HepG2 (cell line): ENCODE measurements at regions not wholly inside any gene's neighbourhood (a gene's known extent, or its start where the extent isn't known, plus 50 kb on each side); places are given as distances from the start of the nearest gene placed in this dataset.

ENCODE experiments used
- ATAC-seq: fragments of 200-7000 bp; cut with Tn5 transposase; 3 replicates; pipeline ENCODE4 v1.9.1; 2020; ENCODE audit warnings: mild to moderate bottlenecking, moderate library complexity
- BruUV-seq: library from RNA; stranded (reverse); fragments of 400-500 nt; replicated peaks from 2 replicates; lab custom pipeline; 2021; lab: Mats Ljungman, UMichigan
- CTCF ChIA-PET: fragments of 300-600 bp; formaldehyde crosslinking; extraction: SDS; loops from one replicate; lab custom pipeline; 2021; ENCODE audit warnings: low total read pairs, inconsistent platforms, low intra/inter-chr PET ratio; lab: Yijun Ruan, JAX
- POLR2A ChIA-PET: fragments of 350-600 bp; sonication (Branson Sonifier 250); formaldehyde crosslinking; loops from one replicate; lab custom pipeline; 2020; ENCODE audit warnings: antibody characterized with exemption, inconsistent platforms; lab: Yijun Ruan, JAX
- DNase-seq: peaks from one replicate; pipeline ENCODE4 v3.0.0-alpha.2; 2015; ENCODE audit warnings: low spot score
- FAIRE-seq: peaks from 3 replicates; lab custom pipeline; 2011; peaks lifted over from hg19 to GRCh38; lab: Jason Lieb, UNC
- H2AFZ ChIP-seq: one replicate; pipeline ENCODE4 v1.6.1; 2011; ENCODE audit warnings: low read length, inconsistent platforms
- H3K27ac ChIP-seq: fragments of 300-600 bp; 3 replicates; pipeline ENCODE4 v1.8.0; 2011; ENCODE audit warnings: mixed run types, mild to moderate bottlenecking, mixed read lengths, low read length, inconsistent platforms; ENCODE audit not compliant: insufficient read depth; ENCODE audit errors: extremely low read length
- H3K27me3 ChIP-seq, 2 experiments: fragments of 200-600 bp in 1 of 2; 2 replicates in 1 of 2; 3 replicates in 1 of 2; pipeline versions ENCODE4 v1.6.0 to v1.8.0; 2011; ENCODE audit warnings: low read length in 2 of 2, mild to moderate bottlenecking in 2 of 2, moderate library complexity in 2 of 2, inconsistent platforms in 1 of 2; ENCODE audit not compliant: insufficient read depth in 2 of 2, control insufficient read depth in 1 of 2
- H3K36me3 ChIP-seq, 2 experiments: fragments of 200-600 bp in 1 of 2; replicated peaks in 1 of 2; 2 replicates in 1 of 2; 3 replicates in 1 of 2; pipeline versions ENCODE4 v1.5.1 to v1.8.0; 2011; ENCODE audit warnings: low read length in 2 of 2, inconsistent platforms in 1 of 2; ENCODE audit not compliant: insufficient read depth in 2 of 2, control insufficient read depth in 1 of 2
- H3K4me1 ChIP-seq: 2 replicates; pipeline ENCODE4 v1.5.1; 2012; ENCODE audit warnings: low read length, inconsistent platforms; ENCODE audit not compliant: insufficient read depth
- H3K4me2 ChIP-seq: 2 replicates; pipeline ENCODE4 v1.6.0; 2011; ENCODE audit warnings: low read depth, low read length, inconsistent platforms
- H3K4me3 ChIP-seq, 3 experiments: fragments of 200-600 bp in 1 of 3; sonication (generic), shearing (Covaris generic) in 1 of 3; replicated peaks in 1 of 3; 2 replicates each; pipeline ENCODE4 v1.5.1; 2011 to 2016; ENCODE audit warnings: low read length in 3 of 3, inconsistent platforms in 2 of 3, low read depth in 2 of 3, mild to moderate bottlenecking in 2 of 3, control low read depth in 1 of 3, mixed read lengths in 1 of 3; ENCODE audit not compliant: insufficient read depth in 1 of 3
- H3K79me2 ChIP-seq: one replicate; pipeline ENCODE4 v1.6.1; 2011; ENCODE audit warnings: low read length, inconsistent platforms; ENCODE audit not compliant: insufficient read depth
- H3K9ac ChIP-seq: 2 replicates; pipeline ENCODE4 v1.6.0; 2011; ENCODE audit warnings: mild to moderate bottlenecking, low read depth, low read length, inconsistent platforms; ENCODE audit not compliant: insufficient read depth
- H3K9me3 ChIP-seq: 2 replicates; pipeline ENCODE4 v1.5.1; 2012; ENCODE audit warnings: mild to moderate bottlenecking, low read length
- H4K20me1 ChIP-seq: 2 replicates; pipeline ENCODE4 v1.6.0; 2011; ENCODE audit warnings: inconsistent platforms, mild to moderate bottlenecking, low read length, moderate library complexity; ENCODE audit not compliant: insufficient read depth
- ASH2L ChIP-seq: fragments of 300-600, 200-600 bp; sonication (generic); IDR thresholded peaks from 2 replicates; pipeline ENCODE4 v1.7.0; 2017; ENCODE audit warnings: low read depth, mild to moderate bottlenecking, moderate library complexity, mixed read lengths, low read length; ENCODE audit not compliant: insufficient read length
- KAT7 ChIP-seq: IDR thresholded peaks from 2 replicates; pipeline ENCODE4 v1.6.1; 2018; ENCODE audit warnings: borderline replicate concordance, missing compliant biosample characterization
- KDM5B ChIP-seq: sonication (generic); formaldehyde crosslinking; IDR thresholded peaks from 2 replicates; pipeline ENCODE4 v1.4.0; 2020; ENCODE audit warnings: missing genetic modification reagents, mild to moderate bottlenecking, borderline replicate concordance
- MAFK ChIP-seq, 2 experiments: IDR thresholded peaks in 1 of 2; conservative IDR thresholded peaks in 1 of 2; 2 replicates each; pipeline ENCODE4 v1.6.1; 2011; ENCODE audit warnings: improper control_type of control experiment in 2 of 2, low read length in 2 of 2
- NFE2L2 ChIP-seq: fragments of 150-350 bp; IDR thresholded peaks from 2 replicates; pipeline ENCODE4 v1.6.1; 2014; ENCODE audit warnings: low read length
- POLR2AphosphoS2 ChIP-seq: IDR thresholded peaks from 2 replicates; pipeline ENCODE4 v1.6.1; 2011; ENCODE audit warnings: low read depth, low read length, improper control_type of control experiment
- REPIN1 ChIP-seq: sonication (generic); formaldehyde crosslinking; IDR thresholded peaks from 2 replicates; pipeline ENCODE4 v1.8.0; 2022; ENCODE audit warnings: missing genetic modification reagents, low read depth, mild to moderate bottlenecking, borderline replicate concordance
- ZBTB20 ChIP-seq: sonication (generic); formaldehyde crosslinking; IDR thresholded peaks from 2 replicates; pipeline ENCODE4 v1.8.1; 2023; ENCODE audit warnings: missing genetic modification reagents, low read depth, mild to moderate bottlenecking, borderline replicate concordance
- ZFYVE20 ChIP-seq: sonication (generic); formaldehyde crosslinking; IDR thresholded peaks from 2 replicates; pipeline ENCODE4 v1.8.0; 2023; ENCODE audit warnings: low read depth, mild to moderate bottlenecking, moderate library complexity, missing genetic modification reagents, borderline replicate concordance
- ZNF446 ChIP-seq: sonication (generic); formaldehyde crosslinking; IDR thresholded peaks from 2 replicates; pipeline ENCODE4 v1.5.0; 2020; ENCODE audit warnings: mild to moderate bottlenecking, missing genetic modification reagents
- ZNF607 ChIP-seq: sonication (generic); formaldehyde crosslinking; IDR thresholded peaks from 2 replicates; pipeline ENCODE4 v1.5.1; 2020; ENCODE audit warnings: missing genetic modification reagents, mild to moderate bottlenecking, borderline replicate concordance
- ZNF615 ChIP-seq: sonication (generic); formaldehyde crosslinking; IDR thresholded peaks from 2 replicates; pipeline ENCODE4 v1.5.0; 2020; ENCODE audit warnings: mild to moderate bottlenecking, missing genetic modification reagents, borderline replicate concordance
- WGBS: methylation state at CpG from one replicate; pipeline ENCODE4 v1.1.6; 2017; ENCODE audit warnings: low lambda C conversion rate; 5-methylcytosine and 5-hydroxymethylcytosine counted together
- in situ Hi-C: cut with HindIII; loops from 2 replicates; pipeline ENCODE4 v1.10.0; 2017; ENCODE audit warnings: low pct_unique_long_range_greater_than_20kb; ENCODE audit not compliant: extremely low pct_ligation_motif_present
- intact Hi-C: fragments of 100-400 bp; cut with micrococcal nuclease; formaldehyde crosslinking; loops from one replicate; pipeline ENCODE4 v1.10.0; 2022; ENCODE audit not compliant: unreplicated experiment
- TF ChIP-seq, protein P1 (sequence below): sonication (generic); formaldehyde crosslinking; IDR thresholded peaks from 2 replicates; pipeline ENCODE4 v1.9.0; 2021; ENCODE audit warnings: missing genetic modification reagents, borderline replicate concordance
- TF ChIP-seq, protein P2 (sequence below): sonication (generic); formaldehyde crosslinking; conservative IDR thresholded peaks from 2 replicates; pipeline ENCODE4 v1.4.0; 2020; ENCODE audit warnings: missing genetic modification reagents

DNA sequence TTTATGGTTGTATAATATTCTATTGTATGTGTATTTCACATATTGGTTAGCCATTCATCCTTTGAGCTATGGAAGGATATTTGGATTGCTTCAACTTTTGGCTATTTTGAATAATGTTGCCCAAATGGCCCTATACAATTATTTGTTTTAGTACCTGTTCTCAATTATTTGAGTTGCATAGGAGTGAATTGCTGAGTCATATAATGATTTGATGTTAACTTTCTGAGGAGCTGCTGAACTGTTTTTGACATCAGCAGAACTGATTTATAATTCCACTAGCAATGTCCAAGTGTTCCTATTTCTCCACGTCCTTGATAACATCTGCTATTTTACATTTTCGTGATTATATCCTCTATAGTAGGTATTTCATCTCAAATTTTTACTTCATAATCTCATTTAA lies 839.9 kb downstream of the KCNT2 start:
- WGBS: 0% methylated on average over 2 of the region's 2 CpGs
- intact Hi-C loops (no loop called here), in situ Hi-C loops (no loop called here)
- no peaks in the 10 kb centered on the region for H3K79me2 ChIP-seq
- no peak overlapping the region for H3K9ac ChIP-seq
- ChIA-PET POLR2A (no interaction called here), CTCF (no interaction called here)
- no peak for TF ChIP-seq KDM5B (CRISPR knock-in tag)
- TF ChIP-seq ZBTB20 (CRISPR knock-in tag): no peak
- no peak for TF ChIP-seq KAT7 (CRISPR knock-in tag)
- TF ChIP-seq ZFYVE20 (CRISPR knock-in tag): no peak
- TF ChIP-seq POLR2AphosphoS2: no peak
- TF ChIP-seq, protein P1, sequence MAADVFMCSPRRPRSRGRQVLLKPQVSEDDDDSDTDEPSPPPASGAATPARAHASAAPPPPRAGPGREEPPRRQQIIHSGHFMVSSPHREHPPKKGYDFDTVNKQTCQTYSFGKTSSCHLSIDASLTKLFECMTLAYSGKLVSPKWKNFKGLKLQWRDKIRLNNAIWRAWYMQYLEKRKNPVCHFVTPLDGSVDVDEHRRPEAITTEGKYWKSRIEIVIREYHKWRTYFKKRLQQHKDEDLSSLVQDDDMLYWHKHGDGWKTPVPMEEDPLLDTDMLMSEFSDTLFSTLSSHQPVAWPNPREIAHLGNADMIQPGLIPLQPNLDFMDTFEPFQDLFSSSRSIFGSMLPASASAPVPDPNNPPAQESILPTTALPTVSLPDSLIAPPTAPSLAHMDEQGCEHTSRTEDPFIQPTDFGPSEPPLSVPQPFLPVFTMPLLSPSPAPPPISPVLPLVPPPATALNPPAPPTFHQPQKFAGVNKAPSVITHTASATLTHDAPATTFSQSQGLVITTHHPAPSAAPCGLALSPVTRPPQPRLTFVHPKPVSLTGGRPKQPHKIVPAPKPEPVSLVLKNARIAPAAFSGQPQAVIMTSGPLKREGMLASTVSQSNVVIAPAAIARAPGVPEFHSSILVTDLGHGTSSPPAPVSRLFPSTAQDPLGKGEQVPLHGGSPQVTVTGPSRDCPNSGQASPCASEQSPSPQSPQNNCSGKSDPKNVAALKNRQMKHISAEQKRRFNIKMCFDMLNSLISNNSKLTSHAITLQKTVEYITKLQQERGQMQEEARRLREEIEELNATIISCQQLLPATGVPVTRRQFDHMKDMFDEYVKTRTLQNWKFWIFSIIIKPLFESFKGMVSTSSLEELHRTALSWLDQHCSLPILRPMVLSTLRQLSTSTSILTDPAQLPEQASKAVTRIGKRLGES: no peak
- no peak for TF ChIP-seq ZNF607 (CRISPR knock-in tag)
- no peak for TF ChIP-seq ZNF615 (CRISPR knock-in tag)
- TF ChIP-seq MAFK (conservative IDR thresholded peaks at IDR 0.05 in 1 of 2, IDR thresholded peaks at IDR 0.05 in 1 of 2; ENCODE audit: low read length in 2 of 2): peak; percentile 5 to 37; a peak in 1 of 4 replicates
- no peak for TF ChIP-seq REPIN1 (CRISPR knock-in tag)
- TF ChIP-seq NFE2L2: peak; percentile 40
- no peak for TF ChIP-seq ZNF446
- TF ChIP-seq, protein P2, sequence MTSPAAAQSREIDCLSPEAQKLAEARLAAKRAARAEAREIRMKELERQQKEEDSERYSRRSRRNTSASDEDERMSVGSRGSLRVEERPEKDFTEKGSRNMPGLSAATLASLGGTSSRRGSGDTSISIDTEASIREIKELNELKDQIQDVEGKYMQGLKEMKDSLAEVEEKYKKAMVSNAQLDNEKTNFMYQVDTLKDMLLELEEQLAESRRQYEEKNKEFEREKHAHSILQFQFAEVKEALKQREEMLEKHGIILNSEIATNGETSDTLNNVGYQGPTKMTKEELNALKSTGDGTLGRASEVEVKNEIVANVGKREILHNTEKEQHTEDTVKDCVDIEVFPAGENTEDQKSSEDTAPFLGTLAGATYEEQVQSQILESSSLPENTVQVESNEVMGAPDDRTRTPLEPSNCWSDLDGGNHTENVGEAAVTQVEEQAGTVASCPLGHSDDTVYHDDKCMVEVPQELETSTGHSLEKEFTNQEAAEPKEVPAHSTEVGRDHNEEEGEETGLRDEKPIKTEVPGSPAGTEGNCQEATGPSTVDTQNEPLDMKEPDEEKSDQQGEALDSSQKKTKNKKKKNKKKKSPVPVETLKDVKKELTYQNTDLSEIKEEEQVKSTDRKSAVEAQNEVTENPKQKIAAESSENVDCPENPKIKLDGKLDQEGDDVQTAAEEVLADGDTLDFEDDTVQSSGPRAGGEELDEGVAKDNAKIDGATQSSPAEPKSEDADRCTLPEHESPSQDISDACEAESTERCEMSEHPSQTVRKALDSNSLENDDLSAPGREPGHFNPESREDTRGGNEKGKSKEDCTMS (CRISPR knock-in tag): no peak
- TF ChIP-seq ASH2L: no peak
- H3K4me2 ChIP-seq: no peak overlapping the region
- no TSS peak for BruUV-seq
- DNase-seq (no peak), FAIRE-seq (no peak), ATAC-seq (no peak)
- H3K9me3 ChIP-seq: no peaks in the 10 kb centered on the region
- H3K27me3 ChIP-seq: no peaks in the 10 kb centered on the region
- no peaks in the 10 kb centered on the region for H4K20me1 ChIP-seq
- no peak overlapping the region for H3K4me3 ChIP-seq
- no peaks in the 10 kb centered on the region for H3K4me1 ChIP-seq
- no peak overlapping the region for H3K27ac ChIP-seq
- H3K36me3 ChIP-seq: no peaks in the 10 kb centered on the region
- H2AFZ ChIP-seq: no peak overlapping the region
